ENCODE measurements at regions not wholly inside any gene's neighbourhood (a gene's known extent, or its start where the extent isn't known, plus 50 kb on each side); places are given as distances from the start of the nearest gene placed in this dataset.

DNA sequence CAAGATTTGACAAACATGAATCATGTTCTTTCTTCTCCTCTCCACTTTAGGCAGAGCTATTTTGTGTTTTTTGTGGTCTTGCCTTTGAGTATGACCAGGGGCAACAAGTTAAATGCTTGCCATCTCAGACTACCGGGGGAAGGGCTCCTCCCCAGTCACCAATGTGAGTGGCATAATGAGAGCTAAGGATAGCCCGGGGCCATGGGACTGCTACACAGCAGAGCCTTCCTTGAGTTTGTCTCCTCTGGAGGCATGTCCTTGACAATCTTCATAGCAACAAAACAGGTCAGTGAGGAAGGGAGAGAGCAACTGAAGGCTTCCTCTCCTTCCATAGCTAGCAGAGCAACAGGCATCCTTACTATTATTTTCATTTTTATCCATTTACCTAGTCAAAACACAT lies 299.3 kb downstream of the ENC1 start:
- DNase-seq (ENCODE audit: low spot score in 2 of 2) = no peak
- Histone ChIP-seq H3K9me3 (no peaks in the 10 kb centered on the region), H3K4me3 (no peak overlapping the region), H3K36me3 (no peaks in the 10 kb centered on the region), H3K27ac (no peak overlapping the region), H3K27me3 (no peaks in the 10 kb centered on the region), H3K4me1 (no peaks in the 10 kb centered on the region)
- 61% methylated on average over 2 of the region's 2 CpGs for WGBS
- TF ChIP-seq, protein P1, sequence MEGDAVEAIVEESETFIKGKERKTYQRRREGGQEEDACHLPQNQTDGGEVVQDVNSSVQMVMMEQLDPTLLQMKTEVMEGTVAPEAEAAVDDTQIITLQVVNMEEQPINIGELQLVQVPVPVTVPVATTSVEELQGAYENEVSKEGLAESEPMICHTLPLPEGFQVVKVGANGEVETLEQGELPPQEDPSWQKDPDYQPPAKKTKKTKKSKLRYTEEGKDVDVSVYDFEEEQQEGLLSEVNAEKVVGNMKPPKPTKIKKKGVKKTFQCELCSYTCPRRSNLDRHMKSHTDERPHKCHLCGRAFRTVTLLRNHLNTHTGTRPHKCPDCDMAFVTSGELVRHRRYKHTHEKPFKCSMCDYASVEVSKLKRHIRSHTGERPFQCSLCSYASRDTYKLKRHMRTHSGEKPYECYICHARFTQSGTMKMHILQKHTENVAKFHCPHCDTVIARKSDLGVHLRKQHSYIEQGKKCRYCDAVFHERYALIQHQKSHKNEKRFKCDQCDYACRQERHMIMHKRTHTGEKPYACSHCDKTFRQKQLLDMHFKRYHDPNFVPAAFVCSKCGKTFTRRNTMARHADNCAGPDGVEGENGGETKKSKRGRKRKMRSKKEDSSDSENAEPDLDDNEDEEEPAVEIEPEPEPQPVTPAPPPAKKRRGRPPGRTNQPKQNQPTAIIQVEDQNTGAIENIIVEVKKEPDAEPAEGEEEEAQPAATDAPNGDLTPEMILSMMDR (IDR thresholded peaks at IDR 0.05) = no peak
- TF ChIP-seq EP300 (IDR thresholded peaks at IDR 0.05) (no peak), POLR2AphosphoS5 (IDR thresholded peaks at IDR 0.05) (no peak), POLR2A (IDR thresholded peaks at IDR 0.05) (no peak)

GRCh38 chr5:74340476-74340875 lies 300.1 kb downstream of the ENC1 start:
- H3K27me3 ChIP-seq = no peaks in the 10 kb centered on the region
- H3K4me3 ChIP-seq = no peak overlapping the region
- TF ChIP-seq POLR2A (IDR thresholded peaks at IDR 0.05) (no peak), EP300 (IDR thresholded peaks at IDR 0.05) (no peak)
- TF ChIP-seq, protein P1 (IDR thresholded peaks at IDR 0.05) = no peak
- no peaks in the 10 kb centered on the region for H3K36me3 ChIP-seq
- no peak for DNase-seq (ENCODE audit: low spot score in 2 of 2)
- H3K27ac ChIP-seq = no peak overlapping the region
- H3K4me1 ChIP-seq = no peaks in the 10 kb centered on the region
- 90% methylated on average over 5 of the region's 5 CpGs for WGBS
- no peaks in the 10 kb centered on the region for H3K9me3 ChIP-seq

DNA sequence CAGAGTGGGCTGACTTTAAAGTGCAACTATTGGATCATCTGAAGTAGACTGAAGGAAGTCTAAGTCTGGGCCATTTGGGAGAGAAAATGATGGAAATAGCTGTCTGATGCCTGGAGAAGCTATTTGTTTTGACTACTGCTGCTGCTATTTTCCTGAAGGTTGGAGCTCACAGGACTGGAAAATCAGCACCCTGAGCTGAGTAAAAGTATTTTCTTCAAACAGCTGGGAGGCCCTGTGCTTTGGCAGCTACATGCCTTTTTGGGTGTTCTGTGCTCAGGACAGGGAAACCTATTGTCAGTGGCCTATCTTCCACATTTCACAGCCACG lies 302.6 kb downstream of the ENC1 start:
- Histone ChIP-seq H3K4me1 (no peaks in the 10 kb centered on the region), H3K9me3 (no peaks in the 10 kb centered on the region), H3K36me3 (no peaks in the 10 kb centered on the region), H3K27me3 (no peaks in the 10 kb centered on the region), H3K27ac (no peak overlapping the region), H3K4me3 (no peak overlapping the region)
- DNase-seq (ENCODE audit: low spot score in 2 of 2) = no peak
- TF ChIP-seq POLR2A (IDR thresholded peaks at IDR 0.05) (no peak), POLR2AphosphoS5 (IDR thresholded peaks at IDR 0.05) (no peak), EP300 (IDR thresholded peaks at IDR 0.05) (no peak)
- TF ChIP-seq, protein P1 (IDR thresholded peaks at IDR 0.05) = no peak
- WGBS = 95% methylated on average over 1 of the region's 1 CpG

GRCh38 chr5:74337254-74337983 lies 303.1 kb downstream of the ENC1 start:
- H3K9me3 ChIP-seq = no peaks in the 10 kb centered on the region
- H3K27ac ChIP-seq = no peak overlapping the region
- H3K36me3 ChIP-seq = no peaks in the 10 kb centered on the region
- WGBS = 54% methylated on average over 9 of the region's 9 CpGs
- H3K4me1 ChIP-seq = no peaks in the 10 kb centered on the region
- no peak overlapping the region for H3K4me3 ChIP-seq
- TF ChIP-seq, protein P1 (IDR thresholded peaks at IDR 0.05) = no peak
- TF ChIP-seq EP300 (IDR thresholded peaks at IDR 0.05) (no peak), POLR2A (IDR thresholded peaks at IDR 0.05) (no peak), POLR2AphosphoS5 (IDR thresholded peaks at IDR 0.05) (no peak)
- H3K27me3 ChIP-seq = no peaks in the 10 kb centered on the region
- DNase-seq (ENCODE audit: low spot score in 2 of 2) = no peak

GRCh38 chr5:74336297-74336696 lies 304.2 kb downstream of the ENC1 start:
- H3K27ac ChIP-seq = no peak overlapping the region
- no peaks in the 10 kb centered on the region for H3K9me3 ChIP-seq
- 86% methylated on average over 7 of the region's 7 CpGs for WGBS
- H3K4me3 ChIP-seq = no peak overlapping the region
- H3K4me1 ChIP-seq = no peaks in the 10 kb centered on the region
- TF ChIP-seq, protein P1 (IDR thresholded peaks at IDR 0.05) = no peak
- no peak for TF ChIP-seq EP300 (IDR thresholded peaks at IDR 0.05)
- no peak for DNase-seq (ENCODE audit: low spot score in 2 of 2)
- H3K27me3 ChIP-seq = no peaks in the 10 kb centered on the region
- no peaks in the 10 kb centered on the region for H3K36me3 ChIP-seq
